Mesothelial cell of epicardium (in vitro differentiated cells): ENCODE measurements at regions not wholly inside any gene's neighbourhood (a gene's known extent, or its start where the extent isn't known, plus 50 kb on each side); places are given as distances from the start of the nearest gene placed in this dataset.

Experiments used
- DNase-seq, 2 experiments: peaks; one replicate each; pipeline ENCODE4 v3.0.0; 2021; ENCODE audit warnings: low spot score in 2 of 2; ENCODE audit not compliant: unreplicated experiment in 2 of 2
- H3K27ac Mint-ChIP-seq: 2 replicates; pipeline ENCODE4 v1.8.0; 2021; ENCODE audit warnings: mixed read lengths
- H3K27me3 Mint-ChIP-seq: 2 replicates; pipeline ENCODE4 v1.8.0; 2021; ENCODE audit warnings: low read depth, mixed read lengths
- H3K36me3 Mint-ChIP-seq: 2 replicates; pipeline ENCODE4 v1.8.0; 2021; ENCODE audit warnings: mixed read lengths
- H3K4me1 Mint-ChIP-seq: 2 replicates; pipeline ENCODE4 v1.8.0; 2021; ENCODE audit warnings: mixed read lengths
- H3K4me3 Mint-ChIP-seq: 2 replicates; pipeline ENCODE4 v1.8.0; 2021; ENCODE audit warnings: mild to moderate bottlenecking, moderate library complexity, mixed read lengths
- H3K9me3 Mint-ChIP-seq: 2 replicates; pipeline ENCODE4 v1.8.0; 2021; ENCODE audit warnings: mixed read lengths
- TF ChIP-seq, protein P1 (sequence below): fragments of 200-600 bp; sonication (generic); IDR thresholded peaks from one replicate; pipeline ENCODE4 v1.5.0; 2021; ENCODE audit warnings: antibody characterized with exemption; ENCODE audit not compliant: unreplicated experiment

- Mint-ChIP-seq H3K4me1 (peaks cover 9% of the 10 kb centered on the region), H3K27me3 (no peaks in the 10 kb centered on the region), H3K4me3 (no peak overlapping the region), H3K9me3 (peaks cover 6% of the 10 kb centered on the region), H3K36me3 (peaks cover 40% of the 10 kb centered on the region), H3K27ac (no peak overlapping the region)
- TF ChIP-seq, protein P1, sequence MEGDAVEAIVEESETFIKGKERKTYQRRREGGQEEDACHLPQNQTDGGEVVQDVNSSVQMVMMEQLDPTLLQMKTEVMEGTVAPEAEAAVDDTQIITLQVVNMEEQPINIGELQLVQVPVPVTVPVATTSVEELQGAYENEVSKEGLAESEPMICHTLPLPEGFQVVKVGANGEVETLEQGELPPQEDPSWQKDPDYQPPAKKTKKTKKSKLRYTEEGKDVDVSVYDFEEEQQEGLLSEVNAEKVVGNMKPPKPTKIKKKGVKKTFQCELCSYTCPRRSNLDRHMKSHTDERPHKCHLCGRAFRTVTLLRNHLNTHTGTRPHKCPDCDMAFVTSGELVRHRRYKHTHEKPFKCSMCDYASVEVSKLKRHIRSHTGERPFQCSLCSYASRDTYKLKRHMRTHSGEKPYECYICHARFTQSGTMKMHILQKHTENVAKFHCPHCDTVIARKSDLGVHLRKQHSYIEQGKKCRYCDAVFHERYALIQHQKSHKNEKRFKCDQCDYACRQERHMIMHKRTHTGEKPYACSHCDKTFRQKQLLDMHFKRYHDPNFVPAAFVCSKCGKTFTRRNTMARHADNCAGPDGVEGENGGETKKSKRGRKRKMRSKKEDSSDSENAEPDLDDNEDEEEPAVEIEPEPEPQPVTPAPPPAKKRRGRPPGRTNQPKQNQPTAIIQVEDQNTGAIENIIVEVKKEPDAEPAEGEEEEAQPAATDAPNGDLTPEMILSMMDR: no peak
- DNase-seq: no peak
Measured at GRCh38 chr14:71675900-71676287, 256.3 kb upstream of the RGS6 start.

DNA sequence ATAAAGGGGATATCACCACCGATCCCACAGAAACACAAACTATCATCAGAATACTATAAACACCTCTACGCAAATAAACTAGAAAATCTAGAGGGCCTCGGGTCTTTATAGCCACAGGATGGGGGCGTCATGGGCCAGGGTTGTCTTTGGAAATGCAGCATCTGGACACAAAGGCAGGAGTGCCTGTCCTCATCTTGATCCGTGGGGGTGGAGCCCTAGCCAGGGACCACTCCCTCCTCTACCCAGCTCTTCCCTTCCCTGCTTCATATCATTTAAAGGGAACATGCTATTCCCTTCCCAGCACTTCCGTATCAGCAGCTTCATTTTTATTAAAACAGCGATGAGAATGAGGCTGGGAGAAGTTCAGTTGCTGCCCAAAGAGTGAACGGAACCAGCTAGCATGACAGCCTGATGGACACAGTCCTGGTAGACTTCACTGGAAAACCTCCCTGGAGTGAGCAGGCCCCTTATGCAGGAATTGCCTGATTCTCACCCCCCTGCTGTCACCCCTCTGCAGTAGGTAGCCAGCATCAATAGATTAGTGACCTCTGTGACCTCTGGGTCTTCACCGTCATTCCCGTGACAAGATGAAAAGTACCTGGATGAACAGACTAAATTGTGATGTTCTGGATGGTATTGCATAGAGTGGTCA is 251.4 kb upstream of the RGS6 start:
- no peak for DNase-seq
- TF ChIP-seq, protein P1: no peak
- Mint-ChIP-seq H3K27me3 (no peaks in the 10 kb centered on the region), H3K36me3 (peaks cover 14% of the 10 kb centered on the region), H3K4me3 (no peak overlapping the region), H3K9me3 (peaks cover 6% of the 10 kb centered on the region), H3K4me1 (no peaks in the 10 kb centered on the region), H3K27ac (no peak overlapping the region)

- H3K27me3 Mint-ChIP-seq: no peaks in the 10 kb centered on the region
- no peak overlapping the region for H3K27ac Mint-ChIP-seq
- H3K36me3 Mint-ChIP-seq: peaks cover 12% of the 10 kb centered on the region
- no peak overlapping the region for H3K4me3 Mint-ChIP-seq
- TF ChIP-seq, protein P1: no peak
- H3K9me3 Mint-ChIP-seq: peaks cover 6% of the 10 kb centered on the region
- DNase-seq: no peak
- peaks cover 10% of the 10 kb centered on the region for H3K4me1 Mint-ChIP-seq
Measured at GRCh38 chr14:71682337-71682736, 249.9 kb upstream of the RGS6 start.

- Mint-ChIP-seq H3K27me3 (no peaks in the 10 kb centered on the region), H3K4me1 (peaks cover 25% of the 10 kb centered on the region), H3K27ac (no peak overlapping the region), H3K4me3 (no peak overlapping the region), H3K36me3 (peaks cover 2% of the 10 kb centered on the region), H3K9me3 (no peaks in the 10 kb centered on the region)
- TF ChIP-seq, protein P1: no peak
- DNase-seq: no peak
Measured at GRCh38 chr14:71684323-71684722, 247.9 kb upstream of the RGS6 start.

DNA sequence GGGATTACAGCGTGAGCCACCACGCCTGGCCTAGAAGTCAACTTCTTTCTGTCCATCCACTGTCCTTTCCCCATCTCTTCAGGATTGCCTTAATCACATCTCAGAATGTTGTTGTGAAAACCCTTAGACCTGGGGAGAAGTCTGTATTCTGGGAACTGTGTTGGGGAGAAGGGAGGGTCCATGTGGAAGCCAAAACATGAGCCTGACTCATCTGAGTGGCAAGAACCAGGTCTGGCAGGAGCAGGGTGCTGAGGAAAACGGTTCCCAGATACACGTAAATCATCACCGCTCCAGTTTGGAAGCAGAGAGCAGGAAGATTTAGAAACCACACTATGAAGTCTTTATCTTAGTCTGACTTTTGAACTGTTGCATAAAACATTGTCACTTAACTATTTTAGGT is 245.6 kb upstream of the RGS6 start:
- Mint-ChIP-seq H3K4me3 (no peak overlapping the region), H3K27me3 (no peaks in the 10 kb centered on the region), H3K27ac (peak overlapping the region; percentile 87), H3K4me1 (peaks cover 38% of the 10 kb centered on the region), H3K9me3 (no peaks in the 10 kb centered on the region), H3K36me3 (peaks cover 8% of the 10 kb centered on the region)
- TF ChIP-seq, protein P1: no peak
- DNase-seq: no peak
